ENCODE measurements at regions not wholly inside any gene's neighbourhood (a gene's known extent, or its start where the extent isn't known, plus 50 kb on each side); places are given as distances from the start of the nearest gene placed in this dataset.

GRCh38 chr15:29466292-29466691 lies 196.7 kb upstream of the NSMCE3 start:
- TF ChIP-seq CTCF (IDR thresholded peaks at IDR 0.05; ENCODE audit: control extremely low read depth in 1 of 3, insufficient read depth in 1 of 3, low read depth in 1 of 3, low read length in 3 of 3) = no peak
- TF ChIP-seq TAF1 (IDR thresholded peaks at IDR 0.05; ENCODE audit: low read depth, low read length) = no peak
- TF ChIP-seq SP4 (IDR thresholded peaks at IDR 0.05; ENCODE audit: low read length) = no peak

All from H1 (cell line).